ENCODE measurements at regions not wholly inside any gene's neighbourhood (a gene's known extent, or its start where the extent isn't known, plus 50 kb on each side); places are given as distances from the start of the nearest gene placed in this dataset.

GRCh38 chrX:128664211-128664610 is 612.0 kb upstream of the ACTRT1 start:
- TF ChIP-seq CTCF (IDR thresholded peaks at IDR 0.05 in 4 of 5, conservative IDR thresholded peaks at IDR 0.05 in 1 of 5) (no peak), POLR2A (IDR thresholded peaks at IDR 0.05) (no peak)
